ENCODE measurements at regions not wholly inside any gene's neighbourhood (a gene's known extent, or its start where the extent isn't known, plus 50 kb on each side); places are given as distances from the start of the nearest gene placed in this dataset.

- TF ChIP-seq CTCF (IDR thresholded peaks at IDR 0.05) (no peak), POLR2A (IDR thresholded peaks at IDR 0.05) (no peak), EP300 (IDR thresholded peaks at IDR 0.05) (no peak)
Measured at GRCh38 chr13:31914843-31915242, 116.7 kb upstream of the FRY start.
